H9 (cell line): ENCODE measurements at regions not wholly inside any gene's neighbourhood (a gene's known extent, or its start where the extent isn't known, plus 50 kb on each side); places are given as distances from the start of the nearest gene placed in this dataset.

Source experiments
- DNase-seq: peaks from one replicate; pipeline ENCODE4 v3.0.0-alpha.2; 2017
- H2AFZ ChIP-seq: one replicate; pipeline ENCODE4 v1.6.1; 2013; ENCODE audit warnings: mild to moderate bottlenecking, low read length, control low read depth, moderate library complexity
- H2AK5ac ChIP-seq: 2 replicates; pipeline ENCODE4 v1.6.1; 2013; ENCODE audit warnings: low read length, control low read depth, mixed read lengths; ENCODE audit not compliant: insufficient read length
- H2BK120ac ChIP-seq: one replicate; pipeline ENCODE4 v1.6.1; 2013; ENCODE audit warnings: low read depth, mild to moderate bottlenecking, low read length, control low read depth, inconsistent platforms; ENCODE audit not compliant: poor library complexity, severe bottlenecking
- H2BK12ac ChIP-seq: 2 replicates; pipeline ENCODE4 v1.6.1; 2013; ENCODE audit warnings: low read length, control low read depth, mixed read lengths, low read depth; ENCODE audit not compliant: insufficient read length
- H2BK15ac ChIP-seq: 2 replicates; pipeline ENCODE4 v1.6.1; 2013; ENCODE audit warnings: low read depth, low read length, control low read depth
- H2BK20ac ChIP-seq: one replicate; pipeline ENCODE4 v1.6.1; 2013; ENCODE audit warnings: low read depth, mild to moderate bottlenecking, low read length, control low read depth, inconsistent platforms; ENCODE audit not compliant: poor library complexity, severe bottlenecking
- H2BK5ac ChIP-seq: 2 replicates; pipeline ENCODE4 v1.6.1; 2013; ENCODE audit warnings: low read length, control low read depth, mixed read lengths; ENCODE audit not compliant: insufficient read length
- H3K14ac ChIP-seq: 2 replicates; pipeline ENCODE4 v1.6.1; 2013; ENCODE audit warnings: low read length, control low read depth; ENCODE audit not compliant: insufficient read depth
- H3K18ac ChIP-seq: 2 replicates; pipeline ENCODE4 v1.6.1; 2013; ENCODE audit warnings: low read depth, mild to moderate bottlenecking, mixed read lengths, low read length, control low read depth; ENCODE audit not compliant: insufficient read length
- H3K23ac ChIP-seq: 2 replicates; pipeline ENCODE4 v1.6.1; 2013; ENCODE audit warnings: low read length, control low read depth, mixed read lengths, low read depth; ENCODE audit not compliant: insufficient read length
- H3K23me2 ChIP-seq: 2 replicates; pipeline ENCODE4 v1.6.1; 2013; ENCODE audit warnings: low read depth, mild to moderate bottlenecking, mixed read lengths, low read length, control low read depth; ENCODE audit not compliant: insufficient read length, poor library complexity, severe bottlenecking
- H3K27ac ChIP-seq: 2 replicates; pipeline ENCODE4 v1.5.1; 2013; ENCODE audit warnings: low read length, control low read depth, mixed read lengths, low read depth; ENCODE audit not compliant: insufficient read length
- H3K27me3 ChIP-seq: 2 replicates; pipeline ENCODE4 v1.6.1; 2013; ENCODE audit warnings: low read length, control low read depth, inconsistent platforms; ENCODE audit not compliant: insufficient read depth
- H3K4ac ChIP-seq: 2 replicates; pipeline ENCODE4 v1.6.1; 2013; ENCODE audit warnings: low read depth, mild to moderate bottlenecking, control low read depth, inconsistent platforms, low read length, moderate library complexity
- H3K4me1 ChIP-seq: 2 replicates; pipeline ENCODE4 v1.6.1; 2013; ENCODE audit warnings: low read length, control low read depth, inconsistent platforms; ENCODE audit not compliant: insufficient read depth
- H3K4me2 ChIP-seq: 2 replicates; pipeline ENCODE4 v1.6.1; 2013; ENCODE audit warnings: low read length, control low read depth, mixed read lengths; ENCODE audit not compliant: insufficient read length, insufficient read depth
- H3K56ac ChIP-seq: 2 replicates; pipeline ENCODE4 v1.6.1; 2013; ENCODE audit warnings: low read depth, mild to moderate bottlenecking, mixed read lengths, low read length, control low read depth; ENCODE audit not compliant: insufficient read length
- H3K79me1 ChIP-seq: 2 replicates; pipeline ENCODE4 v1.6.1; 2013; ENCODE audit warnings: low read depth, mild to moderate bottlenecking, moderate library complexity, low read length, control low read depth, inconsistent platforms; ENCODE audit not compliant: insufficient read depth, poor library complexity, severe bottlenecking
- H3K79me2 ChIP-seq: 2 replicates; pipeline ENCODE4 v1.6.1; 2013; ENCODE audit warnings: low read length, control low read depth, inconsistent platforms; ENCODE audit not compliant: insufficient read depth
- H3K9ac ChIP-seq: 2 replicates; pipeline ENCODE4 v1.6.1; 2013; ENCODE audit warnings: low read length, control low read depth, mixed read lengths; ENCODE audit not compliant: insufficient read length; ENCODE audit errors: extremely low read depth
- H3K9me3 ChIP-seq: one replicate; pipeline ENCODE4 v1.6.1; 2013; ENCODE audit warnings: low read depth, low read length, inconsistent platforms; ENCODE audit not compliant: control insufficient read depth
- H3T11ph ChIP-seq: one replicate; pipeline ENCODE4 v1.6.1; 2013; ENCODE audit warnings: mild to moderate bottlenecking, low read length, control low read depth, inconsistent platforms
- H4K20me1 ChIP-seq: one replicate; pipeline ENCODE4 v1.6.1; 2013; ENCODE audit not compliant: control insufficient read depth, insufficient read length, insufficient read depth
- H4K5ac ChIP-seq: 2 replicates; pipeline ENCODE4 v1.6.1; 2013; ENCODE audit warnings: low read depth, mild to moderate bottlenecking, mixed read lengths, low read length, control low read depth; ENCODE audit not compliant: insufficient read length
- H4K8ac ChIP-seq: replicated peaks from 2 replicates; pipeline ENCODE4 v1.6.1; 2013; ENCODE audit warnings: low read length, control low read depth, mixed read lengths, low read depth; ENCODE audit not compliant: insufficient read length
- H4K91ac ChIP-seq: 2 replicates; pipeline ENCODE4 v1.6.1; 2013; ENCODE audit warnings: low read depth, mild to moderate bottlenecking, moderate library complexity, mixed read lengths, low read length, control low read depth; ENCODE audit not compliant: insufficient read length
- H3K27ac Mint-ChIP-seq, 3 experiments: 2 replicates in 2 of 3; 3 replicates in 1 of 3; pipeline ENCODE4 v1.8.0; 2020 to 2021; ENCODE audit warnings: mixed read lengths in 3 of 3, mild to moderate bottlenecking in 1 of 3, moderate library complexity in 1 of 3
- H3K27me3 Mint-ChIP-seq: 2 replicates; pipeline ENCODE4 v1.8.0; 2021; ENCODE audit warnings: low read depth, mild to moderate bottlenecking, moderate library complexity, mixed read lengths
- H3K36me3 Mint-ChIP-seq, 3 experiments: 2 replicates in 2 of 3; 3 replicates in 1 of 3; pipeline ENCODE4 v1.8.0; 2020 to 2021; ENCODE audit warnings: low read depth in 3 of 3, mixed read lengths in 3 of 3; ENCODE audit not compliant: insufficient read depth in 1 of 3
- H3K4me1 Mint-ChIP-seq, 2 experiments: 2 replicates each; pipeline ENCODE4 v1.8.0; 2020; ENCODE audit warnings: mixed read lengths in 2 of 2
- H3K4me3 Mint-ChIP-seq, 2 experiments: 2 replicates in 1 of 2; 3 replicates in 1 of 2; pipeline ENCODE4 v1.8.0; 2020 to 2021; ENCODE audit warnings: mild to moderate bottlenecking in 2 of 2, mixed read lengths in 2 of 2, moderate library complexity in 1 of 2
- H3K9me3 Mint-ChIP-seq, 2 experiments: 2 replicates in 1 of 2; 3 replicates in 1 of 2; pipeline ENCODE4 v1.8.0; 2020; ENCODE audit warnings: mild to moderate bottlenecking in 2 of 2, mixed read lengths in 2 of 2, moderate library complexity in 1 of 2
- CTCF ChIP-seq: fragments of 200-600 bp; sonication (generic); conservative IDR thresholded peaks from 3 replicates; pipeline ENCODE4 v1.8.0; 2021; ENCODE audit warnings: antibody characterized with exemption, mild to moderate bottlenecking
- WGBS: extraction: QIAGEN DNeasy Blood & Tissue Kit; methylation state at CpG from one replicate; pipeline ENCODE4 v1.1.7; 2013; ENCODE audit warnings: missing lambda C conversion rate, low lambda C conversion rate, mixed read lengths; ENCODE audit not compliant: insufficient read length; ENCODE audit errors: extremely low coverage; 5-methylcytosine and 5-hydroxymethylcytosine counted together

GRCh38 chr3:80055306-80055705 is 287.5 kb upstream of the ROBO1 start:
- Histone ChIP-seq H4K5ac (no peak overlapping the region), H4K8ac (no peak overlapping the region), H2BK12ac (no peak overlapping the region), H3K18ac (no peak overlapping the region), H3K4me1 (no peaks in the 10 kb centered on the region), H2BK120ac (no peak overlapping the region), H3K27ac (no peak overlapping the region), H2AK5ac (no peak overlapping the region), H3K27me3 (no peaks in the 10 kb centered on the region), H3K79me1 (no peaks in the 10 kb centered on the region), H3K4me2 (no peak overlapping the region), H3T11ph (no peak overlapping the region), H2BK5ac (no peak overlapping the region), H2BK15ac (no peak overlapping the region), H3K9me3 (no peaks in the 10 kb centered on the region), H3K79me2 (no peaks in the 10 kb centered on the region), H3K9ac (no peak overlapping the region), H2BK20ac (no peak overlapping the region), H3K23ac (no peak overlapping the region), H3K4ac (no peak overlapping the region), H4K20me1 (no peaks in the 10 kb centered on the region), H3K56ac (no peak overlapping the region), H3K23me2 (no peaks in the 10 kb centered on the region), H3K14ac (no peak overlapping the region), H4K91ac (no peak overlapping the region), H2AFZ (no peak overlapping the region)
- TF ChIP-seq CTCF = no peak
- peaks cover 9 to 15% of the 10 kb centered on the region in 2 experiments for H3K4me1 Mint-ChIP-seq
- H3K27ac Mint-ChIP-seq = peak overlapping the region in 2 of 3 experiments; percentile 60 to 89; a peak in 2 of 7 replicates
- no peak overlapping the region for H3K4me3 Mint-ChIP-seq
- peaks cover 0 to 3% of the 10 kb centered on the region in 2 experiments; a peak in 2 of 5 replicates for H3K9me3 Mint-ChIP-seq
- WGBS = no CpG with 5 or more reads among the region's 4 CpGs
- peaks cover 0 to 2% (median 0%) of the 10 kb centered on the region in 3 experiments; a peak in 1 of 7 replicates for H3K36me3 Mint-ChIP-seq
- DNase-seq = no peak
- no peaks in the 10 kb centered on the region for H3K27me3 Mint-ChIP-seq
